GM12875 (cell line): ENCODE measurements at regions not wholly inside any gene's neighbourhood (a gene's known extent, or its start where the extent isn't known, plus 50 kb on each side); places are given as distances from the start of the nearest gene placed in this dataset.
"Not testable (repeated sequence)": the region's sequence is repeated elsewhere in the genome, so short reads cannot be mapped to it uniquely, and the experiment has no call there.

Experiments used
- H3K4me3 ChIP-seq: one replicate; pipeline ENCODE4 v1.5.1; 2011; ENCODE audit warnings: low read depth, low read length, control low read depth
- TF ChIP-seq, protein P1 (sequence below): IDR thresholded peaks from 2 replicates; pipeline ENCODE4 v1.5.1; 2011; ENCODE audit warnings: low read depth, mild to moderate bottlenecking, control low read depth, inconsistent platforms, low read length, moderate library complexity, borderline replicate concordance; ENCODE audit not compliant: insufficient read depth

DNA sequence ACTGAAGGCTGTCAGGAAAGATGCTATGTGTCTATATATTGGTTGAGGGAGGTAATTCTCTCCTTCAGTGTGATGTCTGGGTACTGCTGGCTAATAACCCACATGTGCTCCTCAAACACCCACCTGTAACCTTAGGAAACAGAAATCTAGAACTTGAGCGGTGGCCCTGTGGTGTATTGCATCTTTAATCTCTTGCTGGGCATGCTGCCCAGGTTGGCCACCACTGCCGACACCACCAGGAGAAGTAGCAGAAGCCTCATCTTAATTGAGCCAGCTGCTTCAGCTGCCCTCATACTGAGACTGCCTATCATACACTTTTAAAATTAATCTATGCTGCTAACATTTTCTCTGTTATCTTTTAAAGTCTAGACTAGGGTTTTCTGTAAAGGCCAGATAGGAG is 103.5 kb upstream of the C5orf63 start:
- TF ChIP-seq, protein P1, sequence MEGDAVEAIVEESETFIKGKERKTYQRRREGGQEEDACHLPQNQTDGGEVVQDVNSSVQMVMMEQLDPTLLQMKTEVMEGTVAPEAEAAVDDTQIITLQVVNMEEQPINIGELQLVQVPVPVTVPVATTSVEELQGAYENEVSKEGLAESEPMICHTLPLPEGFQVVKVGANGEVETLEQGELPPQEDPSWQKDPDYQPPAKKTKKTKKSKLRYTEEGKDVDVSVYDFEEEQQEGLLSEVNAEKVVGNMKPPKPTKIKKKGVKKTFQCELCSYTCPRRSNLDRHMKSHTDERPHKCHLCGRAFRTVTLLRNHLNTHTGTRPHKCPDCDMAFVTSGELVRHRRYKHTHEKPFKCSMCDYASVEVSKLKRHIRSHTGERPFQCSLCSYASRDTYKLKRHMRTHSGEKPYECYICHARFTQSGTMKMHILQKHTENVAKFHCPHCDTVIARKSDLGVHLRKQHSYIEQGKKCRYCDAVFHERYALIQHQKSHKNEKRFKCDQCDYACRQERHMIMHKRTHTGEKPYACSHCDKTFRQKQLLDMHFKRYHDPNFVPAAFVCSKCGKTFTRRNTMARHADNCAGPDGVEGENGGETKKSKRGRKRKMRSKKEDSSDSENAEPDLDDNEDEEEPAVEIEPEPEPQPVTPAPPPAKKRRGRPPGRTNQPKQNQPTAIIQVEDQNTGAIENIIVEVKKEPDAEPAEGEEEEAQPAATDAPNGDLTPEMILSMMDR: no peak
- no peak overlapping the region for H3K4me3 ChIP-seq

DNA sequence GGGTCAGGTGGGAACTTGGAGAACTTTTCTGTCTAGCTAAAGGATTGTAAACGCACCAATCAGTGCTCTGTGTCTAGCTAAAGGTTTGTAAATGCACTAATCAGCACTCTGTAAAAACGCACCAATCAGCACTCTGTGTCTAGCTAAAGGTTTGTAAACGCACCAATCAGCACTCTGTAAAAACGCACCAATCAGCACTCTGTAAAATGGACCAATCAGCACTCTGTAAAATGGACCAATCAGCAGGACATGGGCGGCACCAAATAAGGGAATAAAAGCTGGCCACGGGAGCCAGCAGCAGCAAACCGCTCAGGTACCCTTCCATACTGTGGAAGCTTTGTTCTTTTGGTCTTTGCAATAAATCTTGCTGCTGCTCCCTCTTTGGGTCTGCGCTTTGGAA is 108.0 kb upstream of the MEGF10 start:
- not testable (repeated sequence) for H3K4me3 ChIP-seq

DNA sequence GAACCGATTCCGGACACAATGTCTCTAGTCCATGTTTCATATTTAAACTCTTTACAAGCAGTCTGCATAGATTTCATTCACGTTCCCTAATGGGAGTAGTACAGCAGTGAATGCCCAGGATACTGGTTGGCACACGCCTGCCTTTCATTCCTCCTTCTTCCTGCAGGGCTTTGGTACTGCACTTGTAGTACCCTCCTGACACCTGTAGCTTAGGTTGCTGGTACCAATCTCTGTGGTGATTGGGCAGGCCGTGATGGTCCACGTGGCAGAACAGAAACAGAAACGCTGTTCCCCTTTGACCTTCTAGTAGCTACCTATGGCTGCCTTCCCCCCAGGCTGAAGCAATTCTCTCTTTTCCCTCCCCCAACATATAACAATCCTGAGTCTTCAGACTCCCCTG is 107.3 kb upstream of the MEGF10 start:
- TF ChIP-seq, protein P1: no peak
- H3K4me3 ChIP-seq: no peak overlapping the region

DNA sequence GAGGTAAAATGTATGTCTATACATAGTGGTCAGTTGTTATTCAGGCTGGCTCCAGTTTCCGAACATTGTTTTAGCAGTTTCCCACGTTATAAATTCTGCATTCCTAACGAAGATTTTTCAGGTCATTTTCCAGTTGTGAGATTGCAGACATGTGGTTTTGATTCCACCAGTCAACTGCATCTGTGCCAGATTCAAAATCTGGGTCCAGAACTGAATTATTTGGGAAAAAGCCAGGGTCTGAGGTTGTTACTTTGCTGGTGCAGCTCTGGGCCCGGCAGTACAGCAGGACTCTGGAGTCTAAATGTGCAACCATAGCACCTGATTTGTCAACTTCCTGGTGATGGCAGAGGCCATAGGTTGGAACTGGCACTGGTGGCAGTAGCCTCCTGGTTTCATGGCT is 105.7 kb upstream of the MEGF10 start:
- TF ChIP-seq, protein P1: no peak
- no peak overlapping the region for H3K4me3 ChIP-seq

DNA sequence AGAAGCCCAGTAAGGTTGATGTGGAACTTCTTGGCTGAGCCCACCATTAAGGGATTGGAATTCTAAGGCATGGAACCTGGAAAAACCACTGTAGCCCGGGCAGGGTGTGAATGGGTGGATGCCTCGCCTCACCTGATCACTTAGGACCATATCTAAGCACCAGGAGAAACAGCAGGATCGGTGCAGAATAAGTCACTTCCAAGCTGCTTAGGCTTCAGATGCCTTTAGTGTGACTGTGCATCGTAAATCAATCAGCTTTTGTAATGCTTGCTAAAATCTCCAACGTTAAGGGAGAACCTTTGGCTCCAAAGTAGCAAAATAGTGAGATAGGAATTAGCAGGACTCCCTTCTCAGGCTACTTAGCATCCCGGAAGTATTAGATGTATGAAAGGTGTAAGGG is 103.9 kb upstream of the MEGF10 start:
- H3K4me3 ChIP-seq: no peak overlapping the region
- TF ChIP-seq, protein P1: no peak

DNA sequence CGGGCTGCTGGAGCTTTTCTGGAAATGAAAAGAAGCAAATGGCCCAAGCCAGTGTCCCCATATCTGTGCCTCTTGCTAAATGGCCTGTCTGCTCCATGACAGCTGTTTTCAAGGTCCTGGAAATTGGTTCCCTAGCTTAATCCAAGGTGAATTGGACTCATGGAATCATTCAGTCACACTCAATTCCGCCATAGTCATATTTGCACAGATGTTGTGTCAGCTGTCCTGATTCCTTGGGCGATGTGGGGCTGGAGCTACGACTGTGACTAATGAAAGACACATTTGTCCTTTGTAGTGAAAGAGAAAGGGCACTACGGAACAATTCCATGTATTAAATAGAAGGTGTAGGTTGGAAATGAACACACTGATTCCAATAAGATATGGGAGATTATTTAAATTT is 102.9 kb upstream of the MEGF10 start:
- H3K4me3 ChIP-seq: no peak overlapping the region
- TF ChIP-seq, protein P1: no peak

DNA sequence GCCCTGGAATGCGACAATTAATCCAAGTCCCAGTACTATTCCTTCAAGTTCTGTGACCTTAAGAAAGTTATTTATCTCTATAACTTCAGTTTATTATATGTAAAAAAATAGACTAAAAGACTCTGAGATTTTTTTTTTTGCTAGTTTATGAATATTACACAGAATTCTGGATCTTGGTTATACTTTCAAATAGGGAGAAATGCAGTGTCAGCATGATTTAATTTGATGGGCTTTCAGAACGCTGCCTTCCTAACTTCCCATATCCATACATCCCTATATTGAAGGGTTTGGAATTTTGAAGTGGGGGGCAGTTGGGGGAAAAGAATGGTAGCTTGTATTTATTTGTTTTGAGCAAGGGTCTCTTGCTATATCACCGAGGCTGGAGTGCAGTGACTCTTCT is 98.4 kb upstream of the MEGF10 start:
- TF ChIP-seq, protein P1: no peak
- H3K4me3 ChIP-seq: no peak overlapping the region

DNA sequence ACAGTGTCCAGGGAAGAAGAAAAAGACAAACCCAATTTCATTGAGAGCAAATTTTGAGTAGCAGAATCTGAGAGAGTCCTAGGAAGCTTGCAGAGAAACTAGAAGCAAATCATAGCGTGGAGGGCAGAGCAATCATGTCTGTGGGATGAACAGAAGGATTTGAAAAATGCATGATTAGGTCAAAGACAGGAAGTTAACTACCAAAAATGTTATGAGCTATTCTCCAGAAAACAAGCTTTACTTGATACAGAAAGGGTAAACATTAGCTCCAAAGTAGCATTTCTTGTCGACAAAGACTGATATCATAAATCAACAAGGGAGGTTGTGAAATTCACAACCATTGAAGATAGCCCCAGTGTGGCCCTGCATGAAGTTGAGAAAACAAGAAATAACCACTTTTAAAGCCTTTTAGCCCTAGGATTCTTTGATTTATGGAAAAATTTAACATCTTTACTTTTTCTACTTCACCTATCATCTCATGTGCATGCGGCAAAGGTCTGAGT is 97.7 kb upstream of the MEGF10 start:
- TF ChIP-seq, protein P1: no peak
- no peak overlapping the region for H3K4me3 ChIP-seq
